Fibroblast of villous mesenchyme (primary cell): ENCODE measurements at regions not wholly inside any gene's neighbourhood (a gene's known extent, or its start where the extent isn't known, plus 50 kb on each side); places are given as distances from the start of the nearest gene placed in this dataset.
A peak's percentile ranks its signal among the peaks of the same experiment; 100 is the strongest.

Source experiments
- DNase-seq: peaks from one replicate; pipeline ENCODE4 v3.0.0-alpha.2; 2010; ENCODE audit warnings: low read depth
- H3K4me3 ChIP-seq: 2 replicates; pipeline ENCODE4 v1.5.1; 2011; ENCODE audit warnings: low read depth, mild to moderate bottlenecking, low read length
- CTCF ChIP-seq: IDR thresholded peaks from 2 replicates; pipeline ENCODE4 v1.5.1; 2012; ENCODE audit warnings: low read depth, mild to moderate bottlenecking, low read length; ENCODE audit not compliant: insufficient read depth

- peak; percentile 68 for DNase-seq
- no peak for TF ChIP-seq CTCF
- H3K4me3 ChIP-seq, result no peak overlapping the region
These were observed 174.4 kb downstream of the ICOS start for GRCh38 chr2:204110751-204111516.

GRCh38 chr2:204112084-204112770 is 175.7 kb downstream of the ICOS start:
- no peak for TF ChIP-seq CTCF
- no peak for DNase-seq
- no peak overlapping the region for H3K4me3 ChIP-seq

- DNase-seq, result no peak
- no peak overlapping the region for H3K4me3 ChIP-seq
- no peak for TF ChIP-seq CTCF
These were observed 178.0 kb downstream of the ICOS start for GRCh38 chr2:204114295-204115136.

GRCh38 chr2:204115137-204116056 is 178.8 kb downstream of the ICOS start:
- H3K4me3 ChIP-seq, result no peak overlapping the region
- no peak for TF ChIP-seq CTCF
- no peak for DNase-seq

- DNase-seq, result no peak
- H3K4me3 ChIP-seq, result no peak overlapping the region
- no peak for TF ChIP-seq CTCF
These were observed 179.7 kb downstream of the ICOS start for GRCh38 chr2:204116159-204116792.
